NCI-H748 treated with DMSO at 0.1 percent for 48 hours (cell line): ENCODE measurements at regions not wholly inside any gene's neighbourhood (a gene's known extent, or its start where the extent isn't known, plus 50 kb on each side); places are given as distances from the start of the nearest gene placed in this dataset.
A peak's percentile ranks its signal among the peaks of the same experiment; 100 is the strongest.
"Not testable (repeated sequence)": the region's sequence is repeated elsewhere in the genome, so short reads cannot be mapped to it uniquely, and the experiment has no call there.

Experiments
- DNase-seq: peaks from one replicate; lab custom pipeline; 2025; lab: John Stamatoyannopoulos, UW

DNA sequence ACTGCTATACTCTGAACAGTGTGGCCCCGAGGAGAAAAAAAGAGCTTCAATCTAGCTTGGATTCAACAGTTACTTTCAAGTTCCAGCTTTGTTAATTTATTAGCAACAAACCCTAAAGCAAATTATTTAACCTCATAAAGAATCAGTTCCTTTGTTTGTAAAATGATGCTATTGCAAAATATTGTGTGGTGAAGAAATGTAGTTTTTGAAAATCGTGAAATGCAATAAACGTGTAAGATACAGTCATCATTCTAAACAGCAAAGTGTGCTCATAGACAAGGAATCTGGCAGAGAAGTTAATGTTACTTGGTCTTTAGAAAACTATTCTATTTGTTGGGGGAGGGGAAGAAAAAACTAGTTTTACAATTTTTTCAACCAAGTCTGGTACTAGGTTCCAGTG, 297.6 kb upstream of the ADGRL4 start:
- no peak for DNase-seq

GRCh38 chr1:79303040-79303439, 296.5 kb upstream of the ADGRL4 start:
- DNase-seq = no peak

DNA sequence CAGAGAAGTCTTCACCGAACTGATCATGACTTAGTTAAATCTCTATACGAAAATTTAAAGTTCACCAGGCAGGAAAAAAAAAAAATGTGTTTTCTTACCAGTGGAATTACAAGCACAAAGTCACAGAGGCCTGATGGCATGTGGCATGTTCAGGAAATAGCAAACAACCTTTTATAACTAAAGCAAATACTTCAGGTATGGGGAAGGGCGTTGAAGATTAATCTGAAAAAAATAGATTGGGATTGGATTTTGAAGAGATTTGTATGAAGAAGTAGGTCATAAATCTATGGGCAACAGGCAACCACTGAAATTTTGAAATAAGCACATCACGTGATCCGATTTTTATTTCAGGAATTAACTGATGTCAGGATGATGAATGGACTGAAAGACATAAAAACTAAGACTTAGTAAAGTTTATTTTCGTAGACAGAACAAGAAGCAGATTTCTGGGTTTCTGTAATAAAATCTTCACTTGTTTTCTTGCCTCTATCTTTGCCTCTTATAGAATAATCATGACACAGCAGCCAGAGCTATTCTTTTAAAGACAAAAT, 295.9 kb upstream of the ADGRL4 start:
- no peak for DNase-seq

DNA sequence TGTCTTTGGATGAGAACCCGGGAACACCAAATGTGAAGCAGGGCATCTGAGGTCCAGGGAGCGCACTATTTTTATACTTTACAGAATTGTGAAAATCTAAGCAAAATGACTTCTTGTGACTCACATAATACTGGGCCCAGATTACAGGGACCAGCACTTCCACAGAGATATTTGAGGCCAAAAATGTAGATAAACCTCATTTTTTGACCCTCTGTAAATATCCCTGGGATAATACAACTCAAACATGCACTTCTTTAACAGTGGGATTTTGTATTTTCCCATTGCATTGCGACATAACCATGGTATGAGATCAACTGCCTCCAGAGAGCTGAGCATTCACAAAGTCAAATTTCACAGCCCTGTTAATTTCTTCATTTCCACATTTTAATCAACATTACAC, 289.4 kb upstream of the ADGRL4 start:
- DNase-seq = no peak

DNA sequence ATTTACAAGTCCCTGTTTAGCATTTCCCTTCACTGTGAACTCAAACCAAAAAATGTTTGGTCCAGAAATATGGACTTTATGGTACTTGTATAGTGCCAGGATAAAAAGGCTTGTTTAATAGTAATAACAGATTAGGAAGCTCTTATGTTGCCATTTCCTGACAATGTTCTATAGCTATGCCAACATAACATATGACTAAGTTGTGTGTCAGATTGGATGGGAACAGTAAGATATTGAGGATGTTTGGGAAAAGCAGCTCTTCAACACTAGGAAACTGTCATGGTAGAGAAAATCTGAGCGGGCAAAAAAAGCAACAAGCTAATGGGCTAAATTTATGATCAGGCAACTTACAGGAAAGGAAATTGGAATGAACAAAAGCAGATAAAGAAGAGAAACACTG, 287.1 kb upstream of the ADGRL4 start:
- no peak for DNase-seq

GRCh38 chr1:79290927-79291474, 284.5 kb upstream of the ADGRL4 start:
- DNase-seq = no peak

GRCh38 chr1:79287982-79288381, 281.5 kb upstream of the ADGRL4 start:
- no peak for DNase-seq

DNA sequence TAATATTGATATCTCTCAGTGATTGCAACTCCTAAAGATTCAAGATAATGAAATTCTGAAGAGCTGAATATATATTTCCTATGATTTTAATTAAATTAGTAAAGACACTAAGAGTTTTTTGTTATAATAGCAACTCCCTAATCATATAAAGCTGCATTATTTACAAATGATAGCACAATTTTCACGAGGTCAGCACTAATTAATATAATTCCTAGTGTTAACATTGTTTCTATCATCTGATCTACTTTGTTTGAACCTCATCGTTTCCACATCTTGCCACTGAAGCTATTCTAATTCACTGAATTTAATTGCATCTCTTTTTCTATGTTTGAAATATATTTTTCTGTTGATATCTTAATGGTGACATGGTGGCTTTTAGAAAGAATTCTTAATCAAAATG, 279.1 kb upstream of the ADGRL4 start:
- DNase-seq = no peak

DNA sequence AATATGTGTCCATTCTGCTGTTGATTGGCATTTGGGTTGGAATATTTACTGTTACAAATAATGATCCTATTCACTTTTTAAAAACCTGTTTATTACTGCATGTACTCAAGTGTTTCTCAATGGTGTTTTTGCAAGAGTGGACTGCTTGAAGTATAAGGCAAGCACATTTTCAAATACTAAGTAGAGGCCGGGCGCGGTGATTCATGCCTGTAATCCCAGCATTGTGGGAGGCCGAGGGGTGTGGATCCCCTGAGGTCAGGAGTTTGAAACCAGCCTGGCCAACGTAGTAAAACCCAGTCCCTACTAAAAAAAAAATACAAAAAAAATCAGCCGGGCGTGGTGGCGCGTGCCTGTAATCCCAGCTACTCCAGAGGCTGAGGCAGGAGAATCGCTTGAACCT, 276.9 kb upstream of the ADGRL4 start:
- DNase-seq = no peak

- DNase-seq = no peak
These were observed 274.9 kb upstream of the ADGRL4 start for GRCh38 chr1:79281442-79281841.

GRCh38 chr1:79271759-79272158, 265.2 kb upstream of the ADGRL4 start:
- DNase-seq = no peak

DNA sequence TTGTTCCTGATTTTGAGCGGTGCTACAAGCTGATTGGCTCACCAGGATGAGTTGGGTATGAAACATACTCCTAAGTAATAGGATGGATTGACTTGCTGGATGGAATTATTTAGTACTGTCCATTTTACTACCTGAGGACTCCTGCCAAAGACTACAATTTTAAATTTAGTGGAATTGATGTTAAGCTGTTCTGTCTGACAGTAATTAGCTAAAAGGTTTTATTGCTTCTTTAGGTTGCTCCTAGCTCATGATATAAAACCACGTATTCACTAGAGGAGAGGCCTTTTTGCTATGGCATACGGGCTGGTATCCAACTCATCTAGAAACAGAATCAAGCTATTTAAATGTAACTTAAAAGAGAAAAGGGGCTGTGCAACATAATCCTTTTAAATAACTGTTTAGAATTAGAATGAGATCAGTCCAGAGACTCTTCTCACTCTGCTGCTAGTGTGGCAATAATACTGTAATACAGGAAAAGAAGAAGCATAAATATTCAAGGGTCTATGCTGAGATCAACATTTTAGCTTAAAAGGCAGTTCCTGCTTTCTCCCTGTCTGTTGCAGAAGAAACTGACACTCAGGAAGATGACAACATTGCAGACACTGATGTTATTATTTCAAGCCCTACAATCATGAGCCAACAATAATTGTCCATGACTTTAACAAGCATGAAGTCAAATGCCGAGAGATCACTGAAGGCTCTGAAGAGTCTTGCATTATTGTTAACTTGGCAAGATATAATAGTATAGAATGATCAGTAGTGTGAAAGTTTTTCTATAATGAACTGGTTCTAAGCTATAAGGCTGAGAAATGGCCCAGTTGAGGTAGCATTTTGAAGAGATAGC, 258.7 kb upstream of the ADGRL4 start:
- no peak for DNase-seq

- no peak for DNase-seq
These were observed 257.8 kb upstream of the ADGRL4 start for GRCh38 chr1:79264285-79264684.

GRCh38 chr1:79262745-79263258, 256.3 kb upstream of the ADGRL4 start:
- no peak for DNase-seq

- peak; percentile 51 for DNase-seq
These were observed 253.1 kb upstream of the ADGRL4 start for GRCh38 chr1:79259390-79260336.

GRCh38 chr1:79255421-79255820, 248.9 kb upstream of the ADGRL4 start:
- DNase-seq = peak; percentile 54

DNA sequence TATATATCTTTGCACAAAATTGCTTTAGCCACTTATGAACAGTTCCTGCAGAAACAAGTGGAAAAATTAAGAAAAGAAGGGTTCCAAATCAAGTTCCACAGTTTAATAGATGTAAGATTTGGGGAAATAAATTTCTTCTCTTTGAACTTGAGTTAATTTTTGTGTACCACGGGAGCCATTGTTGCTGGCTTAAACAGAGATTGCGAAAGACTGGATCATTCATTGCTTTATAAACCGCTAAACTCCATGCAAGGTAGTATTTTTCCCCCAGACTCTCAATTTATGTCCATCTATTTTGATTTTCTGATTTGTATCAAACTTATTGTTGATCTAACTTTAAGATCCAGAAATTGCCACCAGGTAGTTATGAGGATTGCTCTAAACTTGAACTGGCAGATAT, 246.1 kb upstream of the ADGRL4 start:
- no peak for DNase-seq

DNA sequence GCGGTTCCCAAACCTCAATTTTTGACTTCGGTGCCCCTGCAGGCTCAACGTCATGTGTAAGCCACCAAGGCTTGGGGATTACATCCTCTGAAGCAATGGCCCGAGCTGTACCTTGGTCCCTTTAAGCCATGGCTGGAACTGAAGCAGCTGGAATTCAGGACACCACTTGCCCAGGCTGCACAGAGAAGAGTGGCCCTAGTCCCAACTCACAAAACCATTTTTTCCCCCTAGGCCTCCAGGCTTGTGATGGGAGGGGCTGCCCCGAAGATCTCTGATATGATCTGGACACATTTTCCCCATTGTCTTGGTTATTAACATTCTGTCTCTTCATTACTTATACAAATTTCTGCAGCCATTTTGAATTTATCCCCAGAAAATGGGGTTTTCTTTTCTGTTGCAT, 233.3 kb upstream of the ADGRL4 start:
- no peak for DNase-seq

GRCh38 chr1:79235301-79236002, 228.9 kb upstream of the ADGRL4 start:
- DNase-seq = no peak

GRCh38 chr1:79232818-79233217, 226.3 kb upstream of the ADGRL4 start:
- no peak for DNase-seq

DNA sequence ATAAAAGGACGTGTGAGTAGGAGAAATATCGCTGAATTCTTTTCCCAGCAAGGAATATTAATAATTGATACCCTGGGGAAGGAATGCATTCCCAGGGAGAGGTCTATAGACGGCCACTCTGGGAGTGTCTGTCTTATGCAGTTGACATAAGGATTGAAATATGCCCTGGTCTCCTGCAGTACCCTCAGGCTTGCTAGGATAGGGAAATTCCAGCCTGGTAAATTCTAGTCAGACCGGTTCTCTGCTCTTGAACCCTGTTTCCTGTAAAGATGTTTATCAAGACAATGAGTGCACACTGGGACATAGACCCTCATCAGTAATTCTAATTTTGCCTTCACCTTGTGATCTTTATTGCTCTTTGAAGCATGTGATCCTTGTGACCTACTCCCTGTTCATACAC, 224.2 kb upstream of the ADGRL4 start:
- DNase-seq = not testable (repeated sequence)

DNA sequence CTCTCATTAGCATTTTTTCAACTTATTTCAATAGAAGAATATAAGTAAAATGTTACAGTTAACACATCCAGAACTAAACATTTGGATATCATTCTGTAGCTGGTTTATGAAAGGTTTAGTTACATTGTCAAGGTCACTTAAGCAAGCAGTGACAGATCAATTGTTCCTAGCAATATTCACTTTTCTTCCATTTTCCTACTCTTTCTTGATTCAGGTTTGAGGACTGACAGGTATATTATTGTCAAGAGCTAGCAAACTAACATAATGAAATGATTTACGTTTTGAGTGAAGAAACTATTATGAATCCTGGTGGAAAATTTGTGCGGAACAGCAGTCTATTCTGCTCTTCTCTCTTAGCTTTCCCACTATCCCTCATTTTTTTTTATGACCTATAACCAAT, 220.4 kb upstream of the ADGRL4 start:
- DNase-seq = no peak
